Fibroblast of pulmonary artery (primary cell): ENCODE measurements at regions not wholly inside any gene's neighbourhood (a gene's known extent, or its start where the extent isn't known, plus 50 kb on each side); places are given as distances from the start of the nearest gene placed in this dataset.
A peak's percentile ranks its signal among the peaks of the same experiment; 100 is the strongest.

ENCODE experiments used
- DNase-seq: peaks from one replicate; pipeline ENCODE4 v3.0.0-alpha.2; 2010; ENCODE audit warnings: low read depth
- H3K4me3 ChIP-seq: replicated peaks from 2 replicates; pipeline ENCODE4 v1.5.1; 2011; ENCODE audit warnings: low read depth, mild to moderate bottlenecking, control low read depth, low read length, moderate library complexity
- TF ChIP-seq, protein P1 (sequence below): IDR thresholded peaks from 2 replicates; pipeline ENCODE4 v1.5.1; 2011; ENCODE audit warnings: mild to moderate bottlenecking, control low read depth, low read length, inconsistent platforms; ENCODE audit errors: missing control alignments

DNA sequence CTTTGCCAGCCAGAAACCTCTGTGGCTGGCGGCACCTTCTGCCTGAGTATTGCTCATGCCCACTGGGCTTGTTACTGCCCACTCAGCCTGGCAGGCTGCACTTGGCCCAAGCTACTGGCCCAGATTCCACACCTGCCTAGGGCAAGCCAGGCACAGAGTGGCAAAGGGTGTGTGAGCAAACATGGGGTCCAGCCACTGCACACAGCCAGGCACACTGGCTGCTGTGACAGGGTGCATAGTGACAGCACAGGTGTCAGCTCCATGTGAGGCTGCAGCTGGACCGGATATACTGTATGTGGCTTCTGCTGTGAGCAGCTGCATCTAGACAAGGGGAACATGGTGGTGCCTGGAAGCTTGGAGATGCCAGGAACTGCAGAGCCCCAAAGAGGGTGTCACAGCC, 113.9 kb downstream of the COPS8 start:
- H3K4me3 ChIP-seq: no peak overlapping the region
- TF ChIP-seq, protein P1, sequence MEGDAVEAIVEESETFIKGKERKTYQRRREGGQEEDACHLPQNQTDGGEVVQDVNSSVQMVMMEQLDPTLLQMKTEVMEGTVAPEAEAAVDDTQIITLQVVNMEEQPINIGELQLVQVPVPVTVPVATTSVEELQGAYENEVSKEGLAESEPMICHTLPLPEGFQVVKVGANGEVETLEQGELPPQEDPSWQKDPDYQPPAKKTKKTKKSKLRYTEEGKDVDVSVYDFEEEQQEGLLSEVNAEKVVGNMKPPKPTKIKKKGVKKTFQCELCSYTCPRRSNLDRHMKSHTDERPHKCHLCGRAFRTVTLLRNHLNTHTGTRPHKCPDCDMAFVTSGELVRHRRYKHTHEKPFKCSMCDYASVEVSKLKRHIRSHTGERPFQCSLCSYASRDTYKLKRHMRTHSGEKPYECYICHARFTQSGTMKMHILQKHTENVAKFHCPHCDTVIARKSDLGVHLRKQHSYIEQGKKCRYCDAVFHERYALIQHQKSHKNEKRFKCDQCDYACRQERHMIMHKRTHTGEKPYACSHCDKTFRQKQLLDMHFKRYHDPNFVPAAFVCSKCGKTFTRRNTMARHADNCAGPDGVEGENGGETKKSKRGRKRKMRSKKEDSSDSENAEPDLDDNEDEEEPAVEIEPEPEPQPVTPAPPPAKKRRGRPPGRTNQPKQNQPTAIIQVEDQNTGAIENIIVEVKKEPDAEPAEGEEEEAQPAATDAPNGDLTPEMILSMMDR: no peak
- DNase-seq: no peak

DNA sequence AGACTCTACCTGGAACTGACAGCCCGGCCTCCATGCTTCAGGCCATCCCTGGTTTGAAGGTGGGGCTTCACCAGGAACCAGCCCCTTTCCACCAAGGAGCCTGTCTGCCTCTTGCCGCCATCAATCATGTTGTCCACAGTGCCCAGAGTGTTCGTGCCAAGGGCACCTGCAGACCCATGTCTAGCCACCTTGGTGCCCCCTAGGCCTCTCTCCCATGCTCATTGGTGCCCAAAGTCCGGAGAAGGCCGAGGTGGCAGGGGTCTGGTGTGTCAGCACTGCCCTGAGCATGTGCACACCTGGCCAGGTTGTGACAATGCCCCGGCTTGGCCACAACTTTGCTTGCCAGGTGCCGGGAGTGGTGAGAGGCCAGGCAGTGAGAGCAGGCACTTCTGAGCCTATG, 114.8 kb downstream of the COPS8 start:
- no peak for DNase-seq
- TF ChIP-seq, protein P1: no peak
- no peak overlapping the region for H3K4me3 ChIP-seq

DNA sequence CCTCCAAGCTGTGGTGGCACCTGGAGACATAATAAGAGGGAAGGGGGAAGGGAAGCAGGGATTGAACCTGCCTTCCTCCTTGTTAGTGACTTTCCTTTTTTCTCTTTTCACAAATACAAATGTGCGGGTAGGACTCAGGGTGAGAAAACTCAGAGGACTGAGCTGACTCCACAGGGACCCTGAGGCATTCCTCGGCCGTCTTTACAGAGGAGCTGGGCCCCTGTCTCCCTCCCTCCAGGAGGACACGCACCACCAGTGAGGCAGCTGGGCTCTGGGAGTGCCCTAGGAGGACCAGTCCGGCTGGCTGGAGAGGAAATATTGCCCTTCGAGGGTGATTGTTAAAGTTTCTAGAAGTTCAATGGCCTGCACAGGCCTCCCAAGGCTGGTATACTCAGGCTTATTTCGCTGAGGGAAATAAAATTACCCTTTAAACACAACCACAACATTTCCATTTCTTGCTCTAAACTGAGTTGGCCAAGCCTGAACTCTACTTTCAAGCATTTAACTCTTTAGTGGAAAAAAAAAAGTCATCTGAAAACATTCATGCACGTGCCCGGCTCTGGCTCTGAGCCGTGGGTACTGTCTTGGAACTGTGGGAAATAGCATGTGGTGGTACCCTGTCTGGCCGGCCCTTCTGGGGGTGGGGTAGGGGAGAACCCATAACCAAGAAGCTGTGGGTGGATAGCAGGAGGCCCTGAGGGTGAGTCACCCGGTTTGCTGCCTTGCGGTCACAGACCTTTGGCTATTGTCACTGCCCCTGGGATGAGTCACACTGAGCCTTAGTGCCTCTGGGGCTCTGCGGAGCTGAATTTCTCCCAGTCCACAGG, 116.0 kb downstream of the COPS8 start:
- no peak overlapping the region for H3K4me3 ChIP-seq
- TF ChIP-seq, protein P1: no peak
- peak; percentile 67 for DNase-seq

DNA sequence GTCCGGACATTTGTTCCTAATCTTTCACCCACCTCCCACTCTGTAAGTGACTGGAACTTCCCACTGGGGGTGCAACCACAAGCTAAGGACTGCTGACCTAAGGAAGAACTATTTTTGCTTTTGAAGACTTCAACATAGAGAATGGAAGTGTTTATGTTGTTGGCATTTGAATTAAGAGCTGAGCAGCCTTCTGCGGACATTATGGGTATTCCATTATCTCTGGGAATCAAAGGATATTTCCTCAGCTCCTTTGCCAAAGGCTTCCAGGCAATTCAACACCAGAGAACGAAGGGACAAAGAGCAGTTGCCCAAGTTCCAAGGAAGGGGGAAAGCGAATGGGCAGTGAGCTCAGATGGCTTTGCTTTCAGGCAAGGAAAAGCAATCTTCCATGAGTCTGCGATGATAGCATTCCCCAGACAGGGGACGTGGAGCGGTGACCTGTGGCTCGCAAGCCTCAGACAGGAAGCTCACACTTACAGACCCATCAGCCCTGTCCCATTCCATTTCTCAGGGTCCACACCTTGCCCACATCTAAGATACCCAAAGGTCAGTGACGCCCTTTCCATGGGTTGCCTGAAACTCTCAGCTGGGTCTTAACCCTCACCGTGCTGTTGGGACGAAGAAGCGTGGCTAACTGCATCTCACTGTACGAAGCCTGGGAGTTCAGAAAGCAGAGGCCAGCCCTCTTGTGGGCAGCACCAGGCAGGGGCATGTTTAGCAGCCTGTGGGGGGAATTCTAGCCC, 116.8 kb downstream of the COPS8 start:
- TF ChIP-seq, protein P1: no peak
- no peak for DNase-seq
- H3K4me3 ChIP-seq: no peak overlapping the region

DNA sequence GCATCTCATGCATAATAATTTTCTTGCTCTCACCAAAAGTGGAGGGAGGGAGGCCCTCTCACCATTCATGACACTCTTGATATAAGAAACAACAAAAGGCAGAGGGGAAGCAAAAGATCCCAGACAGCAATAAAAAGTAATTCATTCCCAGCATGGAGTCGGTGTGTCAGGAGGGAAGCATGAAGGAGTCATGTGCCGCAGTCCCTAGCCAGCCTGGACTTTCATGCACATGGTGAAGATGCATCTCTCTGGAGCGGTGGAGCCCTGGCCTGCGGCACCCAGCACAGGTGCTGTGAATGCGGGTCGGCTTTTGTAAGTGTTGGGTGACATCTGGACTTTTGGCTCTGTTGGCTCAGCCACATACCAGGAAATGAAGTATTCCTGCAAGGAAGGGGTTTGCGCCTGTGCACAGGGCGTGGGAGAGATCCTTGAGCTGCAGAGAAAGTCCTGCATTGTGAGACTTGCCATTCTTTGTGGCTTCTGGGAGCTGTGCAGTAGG, 119.4 kb downstream of the COPS8 start:
- no peak overlapping the region for H3K4me3 ChIP-seq
- DNase-seq: peak; percentile 60
- TF ChIP-seq, protein P1: no peak

DNA sequence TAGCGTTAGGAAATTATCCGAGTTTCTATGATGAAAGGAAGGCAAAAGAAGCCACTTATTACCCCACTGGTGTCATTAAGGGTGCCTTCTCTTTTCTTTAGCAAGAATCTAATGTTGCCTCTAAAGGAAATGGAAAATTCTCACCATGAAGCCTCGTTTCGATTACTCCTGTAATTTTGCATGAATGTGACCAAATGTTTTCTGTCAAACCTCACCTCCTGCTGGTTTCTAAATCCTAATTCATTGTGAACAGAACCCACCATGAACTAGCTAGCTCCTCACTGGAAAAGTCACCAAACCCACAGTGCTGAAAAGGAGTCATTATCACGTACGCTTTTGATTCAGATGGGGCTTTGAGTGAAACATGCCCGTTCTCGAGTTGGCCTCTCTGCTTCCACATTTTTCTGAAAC, 119.9 kb downstream of the COPS8 start:
- TF ChIP-seq, protein P1: no peak
- no peak for DNase-seq
- no peak overlapping the region for H3K4me3 ChIP-seq
